ENCODE measurements at regions not wholly inside any gene's neighbourhood (a gene's known extent, or its start where the extent isn't known, plus 50 kb on each side); places are given as distances from the start of the nearest gene placed in this dataset.

GRCh38 chr19:29263305-29264135 lies 50.6 kb upstream of the UQCRFS1 start:
- peak; percentile 48 for DNase-seq

GRCh38 chr19:29264897-29265296 lies 51.9 kb upstream of the UQCRFS1 start:
- DNase-seq: no peak

GRCh38 chr19:29265436-29265835 lies 52.5 kb upstream of the UQCRFS1 start:
- DNase-seq: no peak

- no peak for DNase-seq
Observed at GRCh38 chr19:29266001-29266400, 53.0 kb upstream of the UQCRFS1 start.

GRCh38 chr19:29266603-29267002 lies 53.7 kb upstream of the UQCRFS1 start:
- DNase-seq: no peak

- DNase-seq: no peak
Observed at GRCh38 chr19:29267701-29268100, 54.8 kb upstream of the UQCRFS1 start.

GRCh38 chr19:29268103-29268502 lies 55.2 kb upstream of the UQCRFS1 start:
- DNase-seq: no peak

GRCh38 chr19:29268721-29269393 lies 55.9 kb upstream of the UQCRFS1 start:
- no peak for DNase-seq

GRCh38 chr19:29269641-29270040 lies 56.7 kb upstream of the UQCRFS1 start:
- DNase-seq: no peak

GRCh38 chr19:29271341-29271740 lies 58.4 kb upstream of the UQCRFS1 start:
- DNase-seq: no peak

GRCh38 chr19:29271911-29272310 lies 59.0 kb upstream of the UQCRFS1 start:
- no peak for DNase-seq

GRCh38 chr19:29273000-29273640 lies 60.2 kb upstream of the UQCRFS1 start:
- DNase-seq: no peak

GRCh38 chr19:29275266-29275665 lies 62.3 kb upstream of the UQCRFS1 start:
- no peak for DNase-seq

GRCh38 chr19:29277102-29277501 lies 64.2 kb upstream of the UQCRFS1 start:
- DNase-seq: peak; percentile 2

GRCh38 chr19:29278716-29279115 lies 65.8 kb upstream of the UQCRFS1 start:
- DNase-seq: no peak

- DNase-seq: no peak
Observed at GRCh38 chr19:29283366-29283765, 70.4 kb upstream of the UQCRFS1 start.

GRCh38 chr19:29285187-29285687 lies 72.3 kb upstream of the UQCRFS1 start:
- no peak for DNase-seq

- no peak for DNase-seq
Observed at GRCh38 chr19:29285878-29286277, 72.9 kb upstream of the UQCRFS1 start.

- no peak for DNase-seq
Observed at GRCh38 chr19:29287061-29287460, 74.1 kb upstream of the UQCRFS1 start.

- no peak for DNase-seq
Observed at GRCh38 chr19:29288256-29288655, 75.3 kb upstream of the UQCRFS1 start.

- no peak for DNase-seq
Observed at GRCh38 chr19:29289020-29289419, 76.1 kb upstream of the UQCRFS1 start.

GRCh38 chr19:29290853-29291252 lies 77.9 kb upstream of the UQCRFS1 start:
- no peak for DNase-seq

- no peak for DNase-seq
Observed at GRCh38 chr19:29292153-29292552, 79.2 kb upstream of the UQCRFS1 start.

GRCh38 chr19:29292562-29292961 lies 79.6 kb upstream of the UQCRFS1 start:
- no peak for DNase-seq

Data from hematopoietic multipotent progenitor cell treated with erythropoietin and hydrocortisone succinate and interleukin-3 and kit ligand, for 8 days (in vitro differentiated cells).